Suprapubic skin (tissue), 4 donors: ENCODE measurements at regions not wholly inside any gene's neighbourhood (a gene's known extent, or its start where the extent isn't known, plus 50 kb on each side); places are given as distances from the start of the nearest gene placed in this dataset.

ENCODE experiments used
- CTCF ChIP-seq, 2 donors: fragments of 200-600 bp in 1 of 2; fragments of 450-650 bp in 1 of 2; sonication (generic) in 1 of 2; IDR thresholded peaks; one replicate each; pipeline ENCODE4 v1.5.1; 2016 to 2019; ENCODE audit warnings: antibody characterized with exemption in 2 of 2, mild to moderate bottlenecking in 1 of 2, moderate library complexity in 1 of 2
- EP300 ChIP-seq: sonication (generic); formaldehyde crosslinking; IDR thresholded peaks from one replicate; pipeline ENCODE4 v1.6.1; 2017; ENCODE audit warnings: antibody characterized with exemption
- POLR2A ChIP-seq, 2 donors: fragments of 450-650 bp; IDR thresholded peaks; one replicate each; pipeline ENCODE4 v1.6.1; 2017; ENCODE audit warnings: antibody characterized with exemption in 2 of 2, mild to moderate bottlenecking in 2 of 2, moderate library complexity in 2 of 2
- POLR2AphosphoS5 ChIP-seq, 3 donors: sonication (generic); formaldehyde crosslinking; IDR thresholded peaks; one replicate each; pipeline ENCODE4 v1.6.1; 2017; ENCODE audit warnings: antibody characterized with exemption in 3 of 3

GRCh38 chr5:61687371-61687770 lies 355.3 kb downstream of the ZSWIM6 start:
- TF ChIP-seq POLR2AphosphoS5 (IDR thresholded peaks at IDR 0.05) (no peak), CTCF (IDR thresholded peaks at IDR 0.05) (no peak), POLR2A (IDR thresholded peaks at IDR 0.05) (no peak), EP300 (no peak)
